NB4 (cell line): ENCODE measurements at regions not wholly inside any gene's neighbourhood (a gene's known extent, or its start where the extent isn't known, plus 50 kb on each side); places are given as distances from the start of the nearest gene placed in this dataset.

Experiments used
- POLR2A ChIP-seq: IDR thresholded peaks from 2 replicates; pipeline ENCODE4 v1.6.1; 2011; ENCODE audit warnings: mild to moderate bottlenecking; ENCODE audit not compliant: insufficient read length; ENCODE audit errors: extremely low read depth
- TF ChIP-seq, protein P1 (sequence below): IDR thresholded peaks from one replicate; pipeline ENCODE4 v1.5.1; 2012; ENCODE audit warnings: low read depth, low read length

- TF ChIP-seq POLR2A, result no peak
- TF ChIP-seq, protein P1, sequence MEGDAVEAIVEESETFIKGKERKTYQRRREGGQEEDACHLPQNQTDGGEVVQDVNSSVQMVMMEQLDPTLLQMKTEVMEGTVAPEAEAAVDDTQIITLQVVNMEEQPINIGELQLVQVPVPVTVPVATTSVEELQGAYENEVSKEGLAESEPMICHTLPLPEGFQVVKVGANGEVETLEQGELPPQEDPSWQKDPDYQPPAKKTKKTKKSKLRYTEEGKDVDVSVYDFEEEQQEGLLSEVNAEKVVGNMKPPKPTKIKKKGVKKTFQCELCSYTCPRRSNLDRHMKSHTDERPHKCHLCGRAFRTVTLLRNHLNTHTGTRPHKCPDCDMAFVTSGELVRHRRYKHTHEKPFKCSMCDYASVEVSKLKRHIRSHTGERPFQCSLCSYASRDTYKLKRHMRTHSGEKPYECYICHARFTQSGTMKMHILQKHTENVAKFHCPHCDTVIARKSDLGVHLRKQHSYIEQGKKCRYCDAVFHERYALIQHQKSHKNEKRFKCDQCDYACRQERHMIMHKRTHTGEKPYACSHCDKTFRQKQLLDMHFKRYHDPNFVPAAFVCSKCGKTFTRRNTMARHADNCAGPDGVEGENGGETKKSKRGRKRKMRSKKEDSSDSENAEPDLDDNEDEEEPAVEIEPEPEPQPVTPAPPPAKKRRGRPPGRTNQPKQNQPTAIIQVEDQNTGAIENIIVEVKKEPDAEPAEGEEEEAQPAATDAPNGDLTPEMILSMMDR, result no peak
Observed at GRCh38 chr13:78096221-78096620, 177.6 kb upstream of the EDNRB start.
